ENCODE measurements at regions not wholly inside any gene's neighbourhood (a gene's known extent, or its start where the extent isn't known, plus 50 kb on each side); places are given as distances from the start of the nearest gene placed in this dataset.

- TF ChIP-seq, protein P1, sequence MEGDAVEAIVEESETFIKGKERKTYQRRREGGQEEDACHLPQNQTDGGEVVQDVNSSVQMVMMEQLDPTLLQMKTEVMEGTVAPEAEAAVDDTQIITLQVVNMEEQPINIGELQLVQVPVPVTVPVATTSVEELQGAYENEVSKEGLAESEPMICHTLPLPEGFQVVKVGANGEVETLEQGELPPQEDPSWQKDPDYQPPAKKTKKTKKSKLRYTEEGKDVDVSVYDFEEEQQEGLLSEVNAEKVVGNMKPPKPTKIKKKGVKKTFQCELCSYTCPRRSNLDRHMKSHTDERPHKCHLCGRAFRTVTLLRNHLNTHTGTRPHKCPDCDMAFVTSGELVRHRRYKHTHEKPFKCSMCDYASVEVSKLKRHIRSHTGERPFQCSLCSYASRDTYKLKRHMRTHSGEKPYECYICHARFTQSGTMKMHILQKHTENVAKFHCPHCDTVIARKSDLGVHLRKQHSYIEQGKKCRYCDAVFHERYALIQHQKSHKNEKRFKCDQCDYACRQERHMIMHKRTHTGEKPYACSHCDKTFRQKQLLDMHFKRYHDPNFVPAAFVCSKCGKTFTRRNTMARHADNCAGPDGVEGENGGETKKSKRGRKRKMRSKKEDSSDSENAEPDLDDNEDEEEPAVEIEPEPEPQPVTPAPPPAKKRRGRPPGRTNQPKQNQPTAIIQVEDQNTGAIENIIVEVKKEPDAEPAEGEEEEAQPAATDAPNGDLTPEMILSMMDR (IDR thresholded peaks at IDR 0.05 in 4 of 5, conservative IDR thresholded peaks at IDR 0.05 in 1 of 5): no peak
- TF ChIP-seq POLR2A (IDR thresholded peaks at IDR 0.05): no peak
Measured at GRCh38 chr7:149638566-149639320, 134.6 kb downstream of the ZNF467 start.

Measured in gastrocnemius medialis (tissue), 4 donors.